Neuronal stem cell (in vitro differentiated cells): ENCODE measurements at regions not wholly inside any gene's neighbourhood (a gene's known extent, or its start where the extent isn't known, plus 50 kb on each side); places are given as distances from the start of the nearest gene placed in this dataset.

Experiments used
- DNase-seq: peaks from one replicate; pipeline ENCODE4 v3.0.0-alpha.2; 2013; ENCODE audit warnings: low spot score
- H2AFZ ChIP-seq: one replicate; pipeline ENCODE4 v1.6.1; 2013; ENCODE audit warnings: mild to moderate bottlenecking, low read length, inconsistent platforms
- H2AK5ac ChIP-seq: 2 replicates; pipeline ENCODE4 v1.6.1; 2013; ENCODE audit warnings: low read depth, mild to moderate bottlenecking, inconsistent platforms, low read length, moderate library complexity, mixed read lengths
- H2BK120ac ChIP-seq: 2 replicates; pipeline ENCODE4 v1.6.1; 2013; ENCODE audit warnings: low read depth, mild to moderate bottlenecking, inconsistent platforms, low read length, moderate library complexity, mixed read lengths
- H2BK12ac ChIP-seq: one replicate; pipeline ENCODE4 v1.6.1; 2013; ENCODE audit warnings: low read length, inconsistent platforms
- H2BK15ac ChIP-seq: 2 replicates; pipeline ENCODE4 v1.6.1; 2013; ENCODE audit warnings: mild to moderate bottlenecking, low read length, inconsistent platforms, mixed read lengths
- H2BK5ac ChIP-seq: one replicate; pipeline ENCODE4 v1.6.1; 2013; ENCODE audit warnings: inconsistent platforms, mild to moderate bottlenecking, low read length, moderate library complexity
- H3K14ac ChIP-seq: one replicate; pipeline ENCODE4 v1.6.1; 2013; ENCODE audit warnings: low read length, inconsistent platforms
- H3K18ac ChIP-seq: 2 replicates; pipeline ENCODE4 v1.6.1; 2013; ENCODE audit warnings: low read length, inconsistent platforms
- H3K23ac ChIP-seq: 2 replicates; pipeline ENCODE4 v1.6.1; 2013; ENCODE audit warnings: low read depth, mild to moderate bottlenecking, mixed read lengths, low read length, inconsistent platforms; ENCODE audit not compliant: poor library complexity
- H3K27ac ChIP-seq: replicated peaks from 3 replicates; pipeline ENCODE4 v1.5.1; 2013; ENCODE audit warnings: low read length, inconsistent platforms
- H3K27me3 ChIP-seq, 3 experiments: 2 replicates each; pipeline ENCODE4 v1.6.1; 2013; ENCODE audit warnings: low read length in 3 of 3, mild to moderate bottlenecking in 2 of 3, inconsistent platforms in 1 of 3, low read depth in 1 of 3, mixed read lengths in 1 of 3, moderate library complexity in 1 of 3; ENCODE audit not compliant: control insufficient read depth in 3 of 3, insufficient read depth in 3 of 3
- H3K36me3 ChIP-seq, 2 donors: replicated peaks in 1 of 2; 2 replicates each; pipeline ENCODE4 v1.6.1; 2013; ENCODE audit warnings: low read length in 2 of 2; ENCODE audit not compliant: control insufficient read depth in 2 of 2, insufficient read depth in 2 of 2
- H3K4ac ChIP-seq: 2 replicates; pipeline ENCODE4 v1.6.1; 2013; ENCODE audit warnings: inconsistent platforms, mild to moderate bottlenecking, low read length, moderate library complexity
- H3K4me1 ChIP-seq, 2 donors: 1 replicate in 1 of 2; 2 replicates in 1 of 2; pipeline ENCODE4 v1.6.1; 2013; ENCODE audit warnings: low read length in 2 of 2, low read depth in 1 of 2; ENCODE audit not compliant: control insufficient read depth in 2 of 2, insufficient read depth in 1 of 2
- H3K4me2 ChIP-seq: one replicate; pipeline ENCODE4 v1.6.1; 2013; ENCODE audit warnings: mild to moderate bottlenecking, low read length, inconsistent platforms; ENCODE audit not compliant: insufficient read depth, poor library complexity, severe bottlenecking
- H3K4me3 ChIP-seq, 2 donors: 2 replicates each; pipeline ENCODE4 v1.5.1; 2013; ENCODE audit warnings: low read length in 2 of 2, mild to moderate bottlenecking in 2 of 2, inconsistent platforms in 1 of 2, moderate library complexity in 1 of 2
- H3K79me1 ChIP-seq: one replicate; pipeline ENCODE4 v1.6.1; 2013; ENCODE audit warnings: low read depth, mild to moderate bottlenecking, inconsistent platforms, low read length, moderate library complexity
- H3K9ac ChIP-seq: one replicate; pipeline ENCODE4 v1.6.1; 2013; ENCODE audit warnings: mild to moderate bottlenecking, low read depth, low read length, inconsistent platforms; ENCODE audit not compliant: poor library complexity
- H3K9me3 ChIP-seq, 2 donors: replicated peaks in 1 of 2; 2 replicates each; pipeline versions ENCODE3 to v1.6.1; 2013; ENCODE audit warnings: low read length in 2 of 2, mild to moderate bottlenecking in 2 of 2, inconsistent platforms in 1 of 2, low read depth in 1 of 2, mixed read lengths in 1 of 2, moderate library complexity in 1 of 2; ENCODE audit not compliant: control insufficient read depth in 2 of 2, insufficient read depth in 1 of 2
- H4K8ac ChIP-seq: one replicate; pipeline ENCODE4 v1.6.1; 2013; ENCODE audit warnings: low read depth, mild to moderate bottlenecking, inconsistent platforms, low read length, moderate library complexity
- H4K91ac ChIP-seq: one replicate; pipeline ENCODE4 v1.6.1; 2013; ENCODE audit warnings: low read length, low read depth, mild to moderate bottlenecking, inconsistent platforms; ENCODE audit not compliant: poor library complexity
- WGBS, 2 donors: extraction: QIAGEN DNeasy Blood & Tissue Kit; methylation state at CpG; one replicate each; pipeline ENCODE4 v1.1.7; 2013; ENCODE audit warnings: missing lambda C conversion rate in 2 of 2, mixed read lengths in 1 of 2; ENCODE audit not compliant: insufficient read length in 2 of 2, insufficient replicate concordance in 1 of 2; ENCODE audit errors: extremely low coverage in 2 of 2; 5-methylcytosine and 5-hydroxymethylcytosine counted together

DNA sequence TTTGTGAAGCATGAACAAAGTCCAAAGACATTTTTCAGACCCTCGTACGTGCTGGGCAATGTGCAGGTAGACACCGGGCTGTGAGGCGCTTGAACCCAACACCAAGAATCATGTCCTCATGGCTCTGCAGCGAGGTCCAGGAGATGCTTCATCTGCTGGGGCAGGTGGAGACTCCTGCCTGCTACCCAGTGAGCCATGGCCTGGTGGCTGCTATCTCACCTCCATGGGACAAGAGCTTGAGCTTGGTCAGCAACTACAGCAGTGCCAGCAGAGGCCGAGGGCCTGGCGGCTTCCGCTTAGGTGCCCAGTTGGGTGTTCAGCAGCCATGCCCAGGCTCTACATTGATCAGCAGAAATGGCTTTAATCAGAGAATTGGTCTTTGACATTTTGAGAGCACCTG is 281.0 kb upstream of the HS6ST1 start:
- Histone ChIP-seq H4K91ac (no peak overlapping the region), H2BK120ac (no peak overlapping the region), H3K79me1 (peaks cover 2% of the 10 kb centered on the region), H2AK5ac (no peak overlapping the region), H3K4me3 (no peak overlapping the region), H3K23ac (no peak overlapping the region), H4K8ac (no peak overlapping the region), H3K27ac (no peak overlapping the region), H2BK15ac (no peak overlapping the region), H3K4me1 (peaks cover 1 to 25% of the 10 kb centered on the region in 2 donors), H2AFZ (no peak overlapping the region), H2BK12ac (peak overlapping the region; percentile 34), H3K18ac (peak overlapping the region; percentile 5), H3K4ac (no peak overlapping the region), H3K9ac (no peak overlapping the region), H3K14ac (no peak overlapping the region), H2BK5ac (no peak overlapping the region), H3K27me3 (no peaks in the 10 kb centered on the region), H3K9me3 (no peaks in the 10 kb centered on the region), H3K36me3 (no peaks in the 10 kb centered on the region), H3K4me2 (no peak overlapping the region)
- no CpG with 5 or more reads among the region's 8 CpGs for WGBS, 2 donors
- no peak for DNase-seq

DNA sequence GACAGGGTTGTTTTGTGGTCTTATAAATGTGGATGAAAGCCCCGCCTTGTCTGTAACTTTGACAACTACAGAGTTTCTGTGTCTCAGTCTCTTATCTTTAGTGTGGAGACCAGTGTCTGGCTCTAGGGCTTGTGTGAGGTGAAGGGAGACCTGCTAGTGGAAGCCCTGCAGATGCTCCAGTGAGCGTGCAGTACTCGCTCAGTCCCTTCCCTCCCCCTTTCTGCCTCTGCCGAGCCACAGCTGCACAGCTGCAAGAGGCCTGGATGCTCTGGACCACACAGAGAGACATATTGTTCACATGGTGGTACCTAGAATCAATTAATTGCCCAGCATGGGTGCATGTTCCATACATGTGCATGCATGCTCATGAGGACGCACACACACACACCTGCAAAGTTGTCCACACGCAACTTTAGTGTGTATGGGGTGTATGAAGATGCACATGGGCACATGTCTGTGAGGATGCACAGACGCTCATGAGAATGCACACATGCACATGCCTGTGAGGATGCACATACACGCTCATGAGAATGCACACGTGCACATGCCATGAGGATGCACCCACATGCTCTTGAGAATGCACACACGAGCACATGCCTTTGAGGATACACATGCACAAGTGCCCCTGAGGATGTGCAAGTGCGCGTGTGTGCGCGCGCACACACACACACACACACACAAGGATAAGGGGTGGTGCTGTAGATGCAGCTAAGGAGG is 282.1 kb upstream of the HS6ST1 start:
- Histone ChIP-seq H2BK5ac (no peak overlapping the region), H3K9ac (no peak overlapping the region), H3K27me3 (no peaks in the 10 kb centered on the region), H4K91ac (no peak overlapping the region), H3K4ac (no peak overlapping the region), H3K4me1 (peaks cover 1 to 25% of the 10 kb centered on the region in 2 donors), H3K23ac (peak overlapping the region; percentile 0), H3K18ac (peak overlapping the region; percentile 73), H2AFZ (no peak overlapping the region), H2BK120ac (no peak overlapping the region), H2BK15ac (no peak overlapping the region), H3K4me3 (peak overlapping the region in 1 of 2 donors; percentile 7), H2AK5ac (peak overlapping the region; percentile 77), H3K4me2 (no peak overlapping the region), H3K36me3 (no peaks in the 10 kb centered on the region), H4K8ac (no peak overlapping the region), H3K27ac (no peak overlapping the region), H3K14ac (no peak overlapping the region), H3K79me1 (peaks cover under 1% of the 10 kb centered on the region), H3K9me3 (no peaks in the 10 kb centered on the region), H2BK12ac (peak overlapping the region; percentile 3)
- no peak for DNase-seq
- no CpG with 5 or more reads among the region's 15 CpGs for WGBS, 2 donors

- Histone ChIP-seq H3K4me1 (peaks cover 1 to 25% of the 10 kb centered on the region in 2 donors), H2BK12ac (peak overlapping the region; percentile 3), H2BK15ac (peak overlapping the region; percentile 68), H3K9me3 (no peaks in the 10 kb centered on the region), H2AK5ac (peak overlapping the region; percentile 77), H2BK5ac (no peak overlapping the region), H3K18ac (peak overlapping the region; percentile 73), H4K91ac (no peak overlapping the region), H3K4me2 (no peak overlapping the region), H3K36me3 (no peaks in the 10 kb centered on the region), H3K79me1 (no peaks in the 10 kb centered on the region), H3K4me3 (no peak overlapping the region), H3K9ac (no peak overlapping the region), H4K8ac (no peak overlapping the region), H3K4ac (no peak overlapping the region), H2BK120ac (no peak overlapping the region), H3K23ac (peak overlapping the region; percentile 0), H3K27me3 (no peaks in the 10 kb centered on the region), H2AFZ (no peak overlapping the region), H3K27ac (no peak overlapping the region), H3K14ac (no peak overlapping the region)
- DNase-seq = no peak
- no CpG with 5 or more reads among the region's 16 CpGs for WGBS, 2 donors
Observed at GRCh38 chr2:128601298-128602037, 282.8 kb upstream of the HS6ST1 start.

DNA sequence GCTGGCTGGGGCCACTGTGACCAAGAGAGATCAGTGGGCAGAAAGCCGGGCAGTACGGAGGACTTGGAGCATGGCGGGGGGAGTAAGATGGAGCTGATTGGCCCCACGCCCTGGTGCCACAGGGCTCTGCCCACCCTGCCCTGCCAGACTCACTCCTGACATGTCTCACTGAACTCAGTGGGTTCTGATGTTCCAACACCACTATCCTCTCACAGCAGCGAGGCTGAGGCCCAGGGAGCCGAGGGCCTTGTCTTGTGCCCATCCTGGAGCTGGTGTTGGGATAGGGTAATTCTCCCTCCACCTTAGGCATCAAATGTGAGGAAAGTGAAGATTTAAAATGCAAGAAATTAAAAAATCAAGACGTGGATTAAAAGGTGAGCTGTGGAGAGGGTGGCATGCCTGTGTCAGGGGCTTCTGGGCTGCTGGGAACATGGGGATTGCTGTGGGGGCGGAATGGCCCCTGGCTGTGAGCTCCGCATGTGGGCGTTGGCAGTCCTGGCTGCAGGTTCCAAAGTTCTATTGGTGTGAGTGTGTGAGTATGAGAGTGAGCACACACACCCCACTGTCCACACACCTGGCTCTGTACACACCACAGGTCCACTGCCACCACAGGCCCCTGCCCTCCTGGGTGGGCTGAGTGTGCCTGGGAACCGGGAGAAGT is 283.5 kb upstream of the HS6ST1 start:
- Histone ChIP-seq H2AFZ (no peak overlapping the region), H3K27ac (no peak overlapping the region), H2AK5ac (peak overlapping the region; percentile 77), H3K23ac (no peak overlapping the region), H3K79me1 (no peaks in the 10 kb centered on the region), H3K18ac (no peak overlapping the region), H2BK120ac (no peak overlapping the region), H3K4me3 (no peak overlapping the region), H2BK5ac (no peak overlapping the region), H3K9me3 (no peaks in the 10 kb centered on the region), H3K14ac (no peak overlapping the region), H2BK15ac (peak overlapping the region; percentile 68), H3K4ac (no peak overlapping the region), H3K27me3 (no peaks in the 10 kb centered on the region), H3K4me2 (no peak overlapping the region), H4K8ac (no peak overlapping the region), H3K4me1 (peaks cover 1 to 20% of the 10 kb centered on the region in 2 donors), H2BK12ac (no peak overlapping the region), H4K91ac (no peak overlapping the region), H3K36me3 (no peaks in the 10 kb centered on the region), H3K9ac (no peak overlapping the region)
- DNase-seq = no peak
- WGBS, 2 donors = no CpG with 5 or more reads among the region's 11 CpGs
